Fibroblast of gingiva (primary cell): ENCODE measurements at regions not wholly inside any gene's neighbourhood (a gene's known extent, or its start where the extent isn't known, plus 50 kb on each side); places are given as distances from the start of the nearest gene placed in this dataset.

Experiments used
- DNase-seq: peaks from one replicate; pipeline ENCODE4 v3.0.0-alpha.2; 2011; ENCODE audit warnings: low read depth

GRCh38 chr9:115367321-115367720 is 249.4 kb upstream of the TNC start:
- no peak for DNase-seq

GRCh38 chr9:115367780-115368525 is 250.0 kb upstream of the TNC start:
- peak; percentile 44 for DNase-seq

GRCh38 chr9:115369322-115369957 is 251.5 kb upstream of the TNC start:
- DNase-seq = peak; percentile 84

- DNase-seq = peak; percentile 78
Observed at GRCh38 chr9:115373000-115373709, 255.2 kb upstream of the TNC start.

GRCh38 chr9:115373710-115374045 is 255.7 kb upstream of the TNC start:
- no peak for DNase-seq

- DNase-seq = no peak
Observed at GRCh38 chr9:115374724-115375268, 256.8 kb upstream of the TNC start.

GRCh38 chr9:115378241-115378640 is 260.3 kb upstream of the TNC start:
- DNase-seq = no peak

GRCh38 chr9:115378758-115379157 is 260.8 kb upstream of the TNC start:
- DNase-seq = no peak

GRCh38 chr9:115379719-115380118 is 261.8 kb upstream of the TNC start:
- no peak for DNase-seq

GRCh38 chr9:115382865-115383264 is 264.9 kb upstream of the TNC start:
- DNase-seq = no peak

GRCh38 chr9:115385383-115386122 is 267.6 kb upstream of the TNC start:
- no peak for DNase-seq

GRCh38 chr9:115386963-115387770 is 269.2 kb upstream of the TNC start:
- DNase-seq = no peak

GRCh38 chr9:115391168-115391825 is 273.3 kb upstream of the TNC start:
- peak; percentile 24 for DNase-seq

GRCh38 chr9:115393976-115394775 is 276.2 kb upstream of the TNC start:
- DNase-seq = peak; percentile 45

- no peak for DNase-seq
Observed at GRCh38 chr9:115395511-115396021, 277.6 kb upstream of the TNC start.

GRCh38 chr9:115396071-115396529 is 278.1 kb upstream of the TNC start:
- no peak for DNase-seq

- DNase-seq = no peak
Observed at GRCh38 chr9:115397591-115398312, 279.8 kb upstream of the TNC start.

- no peak for DNase-seq
Observed at GRCh38 chr9:115398313-115398650, 280.3 kb upstream of the TNC start.

GRCh38 chr9:115398996-115399395 is 281.0 kb upstream of the TNC start:
- no peak for DNase-seq
